ENCODE measurements at regions not wholly inside any gene's neighbourhood (a gene's known extent, or its start where the extent isn't known, plus 50 kb on each side); places are given as distances from the start of the nearest gene placed in this dataset.

GRCh38 chr3:187821616-187822317 is 76.5 kb upstream of the BCL6 start:
- 100% methylated on average over 1 of the region's 2 CpGs for WGBS (ENCODE audit: insufficient coverage)

DNA sequence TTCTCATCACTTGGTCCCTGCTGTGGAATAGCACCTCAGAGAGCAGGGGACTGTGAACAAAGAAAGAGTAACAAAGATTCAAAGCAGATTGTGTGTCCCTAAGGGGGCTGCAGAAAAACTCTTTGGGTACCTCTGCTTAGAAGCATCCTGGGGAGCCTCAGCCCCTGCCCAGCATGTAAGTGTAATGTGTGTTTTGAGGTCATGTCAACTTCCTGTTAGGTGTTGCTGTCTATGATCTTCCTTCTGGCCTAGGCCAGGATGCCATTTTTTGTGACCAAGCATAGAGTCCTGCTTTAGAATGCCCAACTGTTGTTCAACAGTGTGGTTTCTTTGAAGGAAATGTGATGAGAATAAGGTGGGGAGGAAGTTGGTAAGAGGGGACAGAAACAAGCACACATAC is 77.1 kb upstream of the BCL6 start:
- H3K79me2 ChIP-seq (ENCODE audit: control insufficient read depth, insufficient read depth, low read length) = no peaks in the 10 kb centered on the region
- CTCF ChIA-PET = no interaction called here
- H3K27me3 ChIP-seq (replicated peaks in 1 of 4; ENCODE audit: control extremely low read depth in 1 of 4, control insufficient read depth in 3 of 4, insufficient read depth in 4 of 4, low read length in 3 of 4) = no peaks in the 10 kb centered on the region
- POLR2A ChIA-PET = no interaction called here
- Mint-ChIP-seq H3K4me3 (no peak overlapping the region), H3K27me3 (peaks cover 3% of the 10 kb centered on the region), H3K27ac (no peak overlapping the region), H3K4me1 (peaks cover 5% of the 10 kb centered on the region), H3K9me3 (ENCODE audit: insufficient read depth) (peaks cover 4% of the 10 kb centered on the region)
- H2AFZ ChIP-seq (ENCODE audit: insufficient read depth, low read depth, low read length, poor library complexity, severe bottlenecking) = no peak overlapping the region
- H3K4me1 ChIP-seq (ENCODE audit: control insufficient read depth in 2 of 2, insufficient read depth in 2 of 2, low read length in 2 of 2) = no peaks in the 10 kb centered on the region
- H3K4me3 ChIP-seq (ENCODE audit: control extremely low read depth in 1 of 5, extremely low read depth in 1 of 5, insufficient read depth in 1 of 5, low read depth in 2 of 5, low read length in 4 of 5) = no peak overlapping the region
- no peak overlapping the region for H3K9ac ChIP-seq (ENCODE audit: low read length)
- TF ChIP-seq, protein P1, sequence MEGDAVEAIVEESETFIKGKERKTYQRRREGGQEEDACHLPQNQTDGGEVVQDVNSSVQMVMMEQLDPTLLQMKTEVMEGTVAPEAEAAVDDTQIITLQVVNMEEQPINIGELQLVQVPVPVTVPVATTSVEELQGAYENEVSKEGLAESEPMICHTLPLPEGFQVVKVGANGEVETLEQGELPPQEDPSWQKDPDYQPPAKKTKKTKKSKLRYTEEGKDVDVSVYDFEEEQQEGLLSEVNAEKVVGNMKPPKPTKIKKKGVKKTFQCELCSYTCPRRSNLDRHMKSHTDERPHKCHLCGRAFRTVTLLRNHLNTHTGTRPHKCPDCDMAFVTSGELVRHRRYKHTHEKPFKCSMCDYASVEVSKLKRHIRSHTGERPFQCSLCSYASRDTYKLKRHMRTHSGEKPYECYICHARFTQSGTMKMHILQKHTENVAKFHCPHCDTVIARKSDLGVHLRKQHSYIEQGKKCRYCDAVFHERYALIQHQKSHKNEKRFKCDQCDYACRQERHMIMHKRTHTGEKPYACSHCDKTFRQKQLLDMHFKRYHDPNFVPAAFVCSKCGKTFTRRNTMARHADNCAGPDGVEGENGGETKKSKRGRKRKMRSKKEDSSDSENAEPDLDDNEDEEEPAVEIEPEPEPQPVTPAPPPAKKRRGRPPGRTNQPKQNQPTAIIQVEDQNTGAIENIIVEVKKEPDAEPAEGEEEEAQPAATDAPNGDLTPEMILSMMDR (IDR thresholded peaks at IDR 0.05) = no peak
- no peak for TF ChIP-seq EZH2 (IDR thresholded peaks at IDR 0.05; ENCODE audit: borderline replicate concordance, insufficient read depth, low read depth, low read length, poor library complexity, severe bottlenecking)
- H4K20me1 ChIP-seq (ENCODE audit: control insufficient read depth, insufficient read depth, low read length, poor library complexity, severe bottlenecking) = no peaks in the 10 kb centered on the region
- intact Hi-C loops (cut with micrococcal nuclease) = no loop called here
- DNase-seq = no peak
- H3K4me2 ChIP-seq (replicated peaks; ENCODE audit: low read depth, low read length, poor library complexity, severe bottlenecking) = no peak overlapping the region
- no peak for ATAC-seq (ENCODE audit: low read depth)
- H3K9me3 ChIP-seq (ENCODE audit: control extremely low read depth in 1 of 3, control insufficient read depth in 2 of 3, insufficient read depth in 1 of 3, low read length in 2 of 3) = no peaks in the 10 kb centered on the region
- H3K27ac ChIP-seq (ENCODE audit: low read length in 2 of 2) = no peak overlapping the region
- H3K36me3 ChIP-seq (replicated peaks in 1 of 2; ENCODE audit: control extremely low read depth in 1 of 2, control insufficient read depth in 1 of 2, extremely low read depth in 1 of 2, insufficient read depth in 2 of 2, low read length in 1 of 2) = no peaks in the 10 kb centered on the region

More at GRCh38 chr3:187821616-187822317, 76.5 kb upstream of the BCL6 start:
- Histone ChIP-seq H3K27ac (ENCODE audit: low read length in 2 of 2) (no peak overlapping the region), H3K36me3 (replicated peaks in 1 of 2; ENCODE audit: control extremely low read depth in 1 of 2, control insufficient read depth in 1 of 2, extremely low read depth in 1 of 2, insufficient read depth in 2 of 2, low read length in 1 of 2) (no peaks in the 10 kb centered on the region), H3K4me3 (ENCODE audit: control extremely low read depth in 1 of 5, extremely low read depth in 1 of 5, insufficient read depth in 1 of 5, low read depth in 2 of 5, low read length in 4 of 5) (no peak overlapping the region), H3K4me2 (replicated peaks; ENCODE audit: low read depth, low read length, poor library complexity, severe bottlenecking) (no peak overlapping the region), H3K79me2 (ENCODE audit: control insufficient read depth, insufficient read depth, low read length) (no peaks in the 10 kb centered on the region), H3K4me1 (ENCODE audit: control insufficient read depth in 2 of 2, insufficient read depth in 2 of 2, low read length in 2 of 2) (no peaks in the 10 kb centered on the region), H3K27me3 (replicated peaks in 1 of 4; ENCODE audit: control extremely low read depth in 1 of 4, control insufficient read depth in 3 of 4, insufficient read depth in 4 of 4, low read length in 3 of 4) (no peaks in the 10 kb centered on the region), H4K20me1 (ENCODE audit: control insufficient read depth, insufficient read depth, low read length, poor library complexity, severe bottlenecking) (no peaks in the 10 kb centered on the region), H3K9ac (ENCODE audit: low read length) (no peak overlapping the region), H2AFZ (ENCODE audit: insufficient read depth, low read depth, low read length, poor library complexity, severe bottlenecking) (no peak overlapping the region), H3K9me3 (ENCODE audit: control extremely low read depth in 1 of 3, control insufficient read depth in 2 of 3, insufficient read depth in 1 of 3, low read length in 2 of 3) (no peaks in the 10 kb centered on the region)
- intact Hi-C loops (cut with micrococcal nuclease) = no loop called here
- ChIA-PET POLR2A (no interaction called here), CTCF (no interaction called here)
- Mint-ChIP-seq H3K4me3 (no peak overlapping the region), H3K27ac (no peak overlapping the region), H3K27me3 (peaks cover 3% of the 10 kb centered on the region), H3K9me3 (ENCODE audit: insufficient read depth) (peaks cover 4% of the 10 kb centered on the region), H3K4me1 (peaks cover 5% of the 10 kb centered on the region)
- DNase-seq (no peak), ATAC-seq (ENCODE audit: low read depth) (no peak)
- TF ChIP-seq EZH2 (IDR thresholded peaks at IDR 0.05; ENCODE audit: borderline replicate concordance, insufficient read depth, low read depth, low read length, poor library complexity, severe bottlenecking) = no peak

Measured in B cell (primary cell).